ENCODE measurements at regions not wholly inside any gene's neighbourhood (a gene's known extent, or its start where the extent isn't known, plus 50 kb on each side); places are given as distances from the start of the nearest gene placed in this dataset.

DNA sequence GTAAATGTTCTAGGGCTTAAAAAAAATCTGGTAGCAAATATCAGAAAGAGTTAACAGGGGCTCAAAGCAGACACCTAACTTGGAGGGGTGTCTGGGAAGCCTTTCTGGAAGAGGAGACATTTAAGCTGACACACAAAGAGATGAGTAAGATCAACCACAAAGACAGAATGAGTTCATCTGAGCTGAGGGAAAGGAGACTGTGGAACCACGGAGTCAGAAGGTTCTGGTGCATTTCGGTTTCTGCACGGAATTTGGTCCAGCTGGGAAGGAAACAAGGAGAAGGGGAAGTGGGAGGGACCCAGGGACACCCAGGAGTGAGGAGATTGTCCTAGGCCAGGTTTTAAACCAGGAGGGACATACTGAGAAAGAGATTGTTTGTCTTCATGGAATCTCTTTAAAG is 161.1 kb downstream of the PHETA1 start:
- ATAC-seq (no peak), DNase-seq (ENCODE audit: low read depth, low spot score) (no peak)
- Histone ChIP-seq H3K4me3 (replicated peaks in 1 of 2; ENCODE audit: low read depth in 1 of 2, low read length in 2 of 2) (no peak overlapping the region), H3K27ac (ENCODE audit: low read depth, low read length) (no peak overlapping the region), H4K20me1 (ENCODE audit: insufficient read depth) (no peaks in the 10 kb centered on the region), H3K79me2 (ENCODE audit: insufficient read depth, low read length) (no peaks in the 10 kb centered on the region), H3K4me2 (ENCODE audit: low read length) (no peak overlapping the region), H3K36me3 (ENCODE audit: control insufficient read depth in 1 of 2, insufficient read depth in 2 of 2, low read length in 2 of 2) (no peaks in the 10 kb centered on the region), H3K9ac (ENCODE audit: low read length) (no peak overlapping the region), H3K27me3 (ENCODE audit: insufficient read depth, low read length) (peaks cover 64% of the 10 kb centered on the region), H3K9me2 (ENCODE audit: insufficient read depth) (no peaks in the 10 kb centered on the region), H3K9me3 (ENCODE audit: control insufficient read depth in 1 of 2, insufficient read depth in 1 of 2, low read depth in 1 of 2, low read length in 2 of 2) (no peaks in the 10 kb centered on the region), H2AFZ (ENCODE audit: low read depth, low read length, poor library complexity, severe bottlenecking) (no peak overlapping the region), H3K4me1 (ENCODE audit: control insufficient read depth in 1 of 2, insufficient read depth in 2 of 2, low read length in 2 of 2) (no peaks in the 10 kb centered on the region)
- intact Hi-C loops (cut with micrococcal nuclease): no loop called here
- ChIA-PET CTCF (no interaction called here), POLR2A (no interaction called here), RAD21 (ENCODE audit: low non-redundant PET in 1 of 2, low total read pairs in 2 of 2, uncharacterized antibody in 2 of 2, unreplicated experiment in 2 of 2) (no interaction called here)
- BruUV-seq (replicated peaks): no TSS peak
- TF ChIP-seq EZH2 (IDR thresholded peaks at IDR 0.05): no peak
- TF ChIP-seq POLR2AphosphoS5 (IDR thresholded peaks at IDR 0.05; ENCODE audit: low read depth, low read length): no peak
- TF ChIP-seq, protein P1, sequence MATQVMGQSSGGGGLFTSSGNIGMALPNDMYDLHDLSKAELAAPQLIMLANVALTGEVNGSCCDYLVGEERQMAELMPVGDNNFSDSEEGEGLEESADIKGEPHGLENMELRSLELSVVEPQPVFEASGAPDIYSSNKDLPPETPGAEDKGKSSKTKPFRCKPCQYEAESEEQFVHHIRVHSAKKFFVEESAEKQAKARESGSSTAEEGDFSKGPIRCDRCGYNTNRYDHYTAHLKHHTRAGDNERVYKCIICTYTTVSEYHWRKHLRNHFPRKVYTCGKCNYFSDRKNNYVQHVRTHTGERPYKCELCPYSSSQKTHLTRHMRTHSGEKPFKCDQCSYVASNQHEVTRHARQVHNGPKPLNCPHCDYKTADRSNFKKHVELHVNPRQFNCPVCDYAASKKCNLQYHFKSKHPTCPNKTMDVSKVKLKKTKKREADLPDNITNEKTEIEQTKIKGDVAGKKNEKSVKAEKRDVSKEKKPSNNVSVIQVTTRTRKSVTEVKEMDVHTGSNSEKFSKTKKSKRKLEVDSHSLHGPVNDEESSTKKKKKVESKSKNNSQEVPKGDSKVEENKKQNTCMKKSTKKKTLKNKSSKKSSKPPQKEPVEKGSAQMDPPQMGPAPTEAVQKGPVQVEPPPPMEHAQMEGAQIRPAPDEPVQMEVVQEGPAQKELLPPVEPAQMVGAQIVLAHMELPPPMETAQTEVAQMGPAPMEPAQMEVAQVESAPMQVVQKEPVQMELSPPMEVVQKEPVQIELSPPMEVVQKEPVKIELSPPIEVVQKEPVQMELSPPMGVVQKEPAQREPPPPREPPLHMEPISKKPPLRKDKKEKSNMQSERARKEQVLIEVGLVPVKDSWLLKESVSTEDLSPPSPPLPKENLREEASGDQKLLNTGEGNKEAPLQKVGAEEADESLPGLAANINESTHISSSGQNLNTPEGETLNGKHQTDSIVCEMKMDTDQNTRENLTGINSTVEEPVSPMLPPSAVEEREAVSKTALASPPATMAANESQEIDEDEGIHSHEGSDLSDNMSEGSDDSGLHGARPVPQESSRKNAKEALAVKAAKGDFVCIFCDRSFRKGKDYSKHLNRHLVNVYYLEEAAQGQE (IDR thresholded peaks at IDR 0.05; ENCODE audit: low read depth): no peak
- TF ChIP-seq ZNF274 (IDR thresholded peaks at IDR 0.05; ENCODE audit: low read depth, low read length): no peak
- TF ChIP-seq SRF (IDR thresholded peaks at IDR 0.05; ENCODE audit: low read depth): no peak
- TF ChIP-seq SIN3A (IDR thresholded peaks at IDR 0.05; ENCODE audit: low read depth): no peak
- no peak for TF ChIP-seq EGR1 (IDR thresholded peaks at IDR 0.05; ENCODE audit: low read depth)

- no peak for ATAC-seq
- BruUV-seq (replicated peaks): no TSS peak
- ChIA-PET RAD21 (ENCODE audit: low non-redundant PET in 1 of 2, low total read pairs in 2 of 2, uncharacterized antibody in 2 of 2, unreplicated experiment in 2 of 2) (no interaction called here), CTCF (no interaction called here), POLR2A (interaction anchor here (0.6 kb wide), 1 partner anchor 1990 kb away, joined by 3 read pairs; no protein-coding TSS in a partner anchor)
- Histone ChIP-seq H3K9ac (ENCODE audit: low read length) (no peak overlapping the region), H4K20me1 (ENCODE audit: insufficient read depth) (no peaks in the 10 kb centered on the region), H3K9me3 (ENCODE audit: control insufficient read depth in 1 of 2, insufficient read depth in 1 of 2, low read depth in 1 of 2, low read length in 2 of 2) (no peaks in the 10 kb centered on the region), H3K79me2 (ENCODE audit: insufficient read depth, low read length) (no peaks in the 10 kb centered on the region), H3K36me3 (ENCODE audit: control insufficient read depth in 1 of 2, insufficient read depth in 2 of 2, low read length in 2 of 2) (no peaks in the 10 kb centered on the region), H3K27me3 (ENCODE audit: insufficient read depth, low read length) (peaks cover 56% of the 10 kb centered on the region), H3K4me2 (ENCODE audit: low read length) (no peak overlapping the region), H2AFZ (ENCODE audit: low read depth, low read length, poor library complexity, severe bottlenecking) (no peak overlapping the region), H3K4me3 (replicated peaks in 1 of 2; ENCODE audit: low read depth in 1 of 2, low read length in 2 of 2) (no peak overlapping the region), H3K27ac (ENCODE audit: low read depth, low read length) (no peak overlapping the region), H3K9me2 (ENCODE audit: insufficient read depth) (no peaks in the 10 kb centered on the region), H3K4me1 (ENCODE audit: control insufficient read depth in 1 of 2, insufficient read depth in 2 of 2, low read length in 2 of 2) (no peaks in the 10 kb centered on the region)
- intact Hi-C loops (cut with micrococcal nuclease): no loop called here
- DNase-seq (ENCODE audit: low read depth, low spot score): no peak
- TF ChIP-seq CTCF (IDR thresholded peaks at IDR 0.05 in 2 of 3, conservative IDR thresholded peaks at IDR 0.05 in 1 of 3; ENCODE audit: borderline replicate concordance in 1 of 3, insufficient read depth in 1 of 3, low read depth in 2 of 3, low read length in 2 of 3): no peak
- no peak for TF ChIP-seq RAD21 (IDR thresholded peaks at IDR 0.05; ENCODE audit: low read depth)
- TF ChIP-seq CEBPB (IDR thresholded peaks at IDR 0.05; ENCODE audit: low read depth): no peak
- TF ChIP-seq, protein P1 (IDR thresholded peaks at IDR 0.05; ENCODE audit: low read depth): no peak
- no peak for TF ChIP-seq SP1 (IDR thresholded peaks at IDR 0.05; ENCODE audit: low read depth)
- no peak for TF ChIP-seq FOSL1 (IDR thresholded peaks at IDR 0.05; ENCODE audit: low read depth)
Observed at GRCh38 chr12:111204788-111205241, 164.1 kb downstream of the PHETA1 start.
